Mesenchymal stem cell (in vitro differentiated cells and primary cell): ENCODE measurements at regions not wholly inside any gene's neighbourhood (a gene's known extent, or its start where the extent isn't known, plus 50 kb on each side); places are given as distances from the start of the nearest gene placed in this dataset.

Experiments used
- DNase-seq: peaks from one replicate; pipeline ENCODE4 v3.0.0-alpha.2; 2013
- H2AFZ ChIP-seq: one replicate; pipeline ENCODE4 v1.6.1; 2013; ENCODE audit warnings: low read depth, mild to moderate bottlenecking, control low read depth, inconsistent platforms, low read length, moderate library complexity
- H2AK5ac ChIP-seq: 2 replicates; pipeline ENCODE4 v1.6.1; 2013; ENCODE audit warnings: low read length, moderate library complexity, mild to moderate bottlenecking, inconsistent platforms; ENCODE audit not compliant: severe bottlenecking
- H2BK120ac ChIP-seq: one replicate; pipeline ENCODE4 v1.6.1; 2013; ENCODE audit warnings: low read depth, mild to moderate bottlenecking, inconsistent platforms, low read length, moderate library complexity
- H2BK12ac ChIP-seq, 2 experiments: one replicate each; pipeline ENCODE4 v1.6.1; 2013; ENCODE audit warnings: inconsistent platforms in 2 of 2, low read length in 2 of 2, mild to moderate bottlenecking in 2 of 2, moderate library complexity in 2 of 2, control low read depth in 1 of 2
- H2BK15ac ChIP-seq: one replicate; pipeline ENCODE4 v1.6.1; 2013; ENCODE audit warnings: mild to moderate bottlenecking, low read depth, inconsistent platforms; ENCODE audit not compliant: poor library complexity, severe bottlenecking
- H2BK5ac ChIP-seq: 2 replicates; pipeline ENCODE4 v1.6.1; 2013; ENCODE audit warnings: low read depth, mild to moderate bottlenecking, low read length, control low read depth, inconsistent platforms; ENCODE audit not compliant: poor library complexity, severe bottlenecking
- H3K14ac ChIP-seq, 2 experiments: one replicate each; pipeline ENCODE4 v1.6.1; 2013; ENCODE audit warnings: inconsistent platforms in 2 of 2, low read length in 2 of 2, control low read depth in 1 of 2, mild to moderate bottlenecking in 1 of 2, moderate library complexity in 1 of 2
- H3K18ac ChIP-seq, 2 experiments: one replicate each; pipeline ENCODE4 v1.6.1; 2013; ENCODE audit warnings: inconsistent platforms in 2 of 2, low read length in 2 of 2, control low read depth in 1 of 2, low read depth in 1 of 2, mild to moderate bottlenecking in 1 of 2
- H3K23ac ChIP-seq, 2 experiments: one replicate each; pipeline ENCODE4 v1.6.1; 2013; ENCODE audit warnings: inconsistent platforms in 2 of 2, low read length in 2 of 2, mild to moderate bottlenecking in 2 of 2, moderate library complexity in 2 of 2, control low read depth in 1 of 2
- H3K27ac ChIP-seq: 2 replicates; pipeline ENCODE4 v1.5.1; 2013; ENCODE audit warnings: mild to moderate bottlenecking, moderate library complexity, low read length, control low read depth, inconsistent platforms; ENCODE audit not compliant: poor library complexity, severe bottlenecking
- H3K27me3 ChIP-seq, 2 experiments: 2 replicates each; pipeline versions ENCODE4 v1.6.1 to v1.7.0; 2013; ENCODE audit warnings: low read length in 2 of 2, mild to moderate bottlenecking in 2 of 2, moderate library complexity in 2 of 2, control low read depth in 1 of 2, inconsistent platforms in 1 of 2; ENCODE audit not compliant: control insufficient read depth in 1 of 2, insufficient read depth in 1 of 2
- H3K36me3 ChIP-seq, 2 experiments: 2 replicates each; pipeline versions ENCODE4 v1.6.1 to v1.7.0; 2013; ENCODE audit warnings: low read length in 2 of 2, control low read depth in 1 of 2, inconsistent platforms in 1 of 2, low read depth in 1 of 2, mild to moderate bottlenecking in 1 of 2; ENCODE audit not compliant: insufficient read depth in 2 of 2, control insufficient read depth in 1 of 2
- H3K4ac ChIP-seq, 2 experiments: one replicate each; pipeline ENCODE4 v1.6.1; 2013; ENCODE audit warnings: inconsistent platforms in 2 of 2, low read length in 2 of 2, mild to moderate bottlenecking in 2 of 2, moderate library complexity in 2 of 2, control low read depth in 1 of 2, low read depth in 1 of 2
- H3K4me1 ChIP-seq: 2 replicates; pipeline ENCODE4 v1.6.1; 2013; ENCODE audit warnings: low read depth, low read length, control low read depth; ENCODE audit not compliant: control insufficient read depth, insufficient read depth
- H3K4me2 ChIP-seq: 2 replicates; pipeline ENCODE4 v1.6.1; 2013; ENCODE audit warnings: low read length, mild to moderate bottlenecking, inconsistent platforms; ENCODE audit not compliant: poor library complexity, severe bottlenecking
- H3K4me3 ChIP-seq, 2 experiments: 2 replicates each; pipeline versions ENCODE4 v1.5.1 to v1.7.0; 2013; ENCODE audit warnings: low read length in 2 of 2, mild to moderate bottlenecking in 2 of 2, control low read depth in 1 of 2, low read depth in 1 of 2; ENCODE audit not compliant: insufficient read depth in 1 of 2
- H3K79me1 ChIP-seq: replicated peaks from 2 replicates; pipeline ENCODE4 v1.6.1; 2013; ENCODE audit warnings: mild to moderate bottlenecking, control low read depth, low read length, inconsistent platforms; ENCODE audit not compliant: poor library complexity, severe bottlenecking
- H3K9ac ChIP-seq: 2 replicates; pipeline ENCODE4 v1.7.0; 2013; ENCODE audit warnings: mild to moderate bottlenecking, low read length, moderate library complexity
- H3K9me3 ChIP-seq: 2 replicates; pipeline ENCODE4 v1.7.0; 2013; ENCODE audit warnings: mild to moderate bottlenecking, low read length; ENCODE audit not compliant: control insufficient read depth
- H4K8ac ChIP-seq: one replicate; pipeline ENCODE4 v1.6.1; 2013; ENCODE audit warnings: inconsistent platforms, mild to moderate bottlenecking, low read length, moderate library complexity
- H4K91ac ChIP-seq: one replicate; pipeline ENCODE4 v1.6.1; 2013; ENCODE audit warnings: mild to moderate bottlenecking, low read length, inconsistent platforms
- WGBS: methylation state at CpG from one replicate; pipeline ENCODE4 v1.1.7; 2013; ENCODE audit warnings: mixed read lengths; 5-methylcytosine and 5-hydroxymethylcytosine counted together

GRCh38 chr7:21218155-21218554 is 209.7 kb upstream of the SP4 start:
- H3K27ac ChIP-seq, result no peak overlapping the region
- no peaks in the 10 kb centered on the region for H3K9me3 ChIP-seq
- no peak for DNase-seq
- H3K4me3 ChIP-seq, result no peak overlapping the region
- H2BK15ac ChIP-seq, result no peak overlapping the region
- H3K18ac ChIP-seq, result no peak overlapping the region
- H3K36me3 ChIP-seq, result no peaks in the 10 kb centered on the region
- H3K4me2 ChIP-seq, result no peak overlapping the region
- no peak overlapping the region for H2BK120ac ChIP-seq
- no peak overlapping the region for H4K8ac ChIP-seq
- H3K14ac ChIP-seq, result no peak overlapping the region
- no peak overlapping the region for H3K9ac ChIP-seq
- H2BK5ac ChIP-seq, result no peak overlapping the region
- H3K23ac ChIP-seq, result no peak overlapping the region
- 100% methylated on average over 1 of the region's 2 CpGs for WGBS
- no peaks in the 10 kb centered on the region for H3K4me1 ChIP-seq
- no peak overlapping the region for H2AK5ac ChIP-seq
- H3K79me1 ChIP-seq, result no peaks in the 10 kb centered on the region
- no peak overlapping the region for H2AFZ ChIP-seq
- H4K91ac ChIP-seq, result no peak overlapping the region
- H2BK12ac ChIP-seq, result no peak overlapping the region
- H3K4ac ChIP-seq, result no peak overlapping the region
- no peaks in the 10 kb centered on the region for H3K27me3 ChIP-seq

- H2BK15ac ChIP-seq, result no peak overlapping the region
- no peaks in the 10 kb centered on the region for H3K36me3 ChIP-seq
- H3K27me3 ChIP-seq, result no peaks in the 10 kb centered on the region
- H3K9ac ChIP-seq, result no peak overlapping the region
- H3K79me1 ChIP-seq, result no peaks in the 10 kb centered on the region
- H3K4me3 ChIP-seq, result no peak overlapping the region
- no peaks in the 10 kb centered on the region for H3K4me1 ChIP-seq
- H3K23ac ChIP-seq, result no peak overlapping the region
- H2AK5ac ChIP-seq, result no peak overlapping the region
- no peak overlapping the region for H3K18ac ChIP-seq
- H4K8ac ChIP-seq, result no peak overlapping the region
- no peak overlapping the region for H3K14ac ChIP-seq
- no peak overlapping the region for H2BK120ac ChIP-seq
- no peak overlapping the region for H2AFZ ChIP-seq
- H2BK5ac ChIP-seq, result no peak overlapping the region
- H3K9me3 ChIP-seq, result no peaks in the 10 kb centered on the region
- no peak for DNase-seq
- WGBS, result 83% methylated on average over 16 of the region's 16 CpGs
- H3K4ac ChIP-seq, result no peak overlapping the region
- H4K91ac ChIP-seq, result no peak overlapping the region
- H3K27ac ChIP-seq, result no peak overlapping the region
- no peak overlapping the region for H2BK12ac ChIP-seq
- H3K4me2 ChIP-seq, result no peak overlapping the region
Measured at GRCh38 chr7:21221130-21221529, 206.8 kb upstream of the SP4 start.

GRCh38 chr7:21238400-21239116 is 189.3 kb upstream of the SP4 start:
- no peak overlapping the region for H3K14ac ChIP-seq
- H3K27ac ChIP-seq, result no peak overlapping the region
- no peak overlapping the region for H3K23ac ChIP-seq
- H2BK12ac ChIP-seq, result no peak overlapping the region
- H3K79me1 ChIP-seq, result no peaks in the 10 kb centered on the region
- no peak overlapping the region for H2BK5ac ChIP-seq
- no peaks in the 10 kb centered on the region for H3K36me3 ChIP-seq
- H3K4me3 ChIP-seq, result no peak overlapping the region
- no peak overlapping the region for H3K18ac ChIP-seq
- no peak overlapping the region for H2AK5ac ChIP-seq
- no peak overlapping the region for H2BK120ac ChIP-seq
- H3K27me3 ChIP-seq, result no peaks in the 10 kb centered on the region
- no peak overlapping the region for H3K4ac ChIP-seq
- H2BK15ac ChIP-seq, result no peak overlapping the region
- H4K91ac ChIP-seq, result no peak overlapping the region
- H3K4me1 ChIP-seq, result no peaks in the 10 kb centered on the region
- no peak overlapping the region for H3K4me2 ChIP-seq
- DNase-seq, result no peak
- 80% methylated on average over 5 of the region's 5 CpGs for WGBS
- H3K9ac ChIP-seq, result no peak overlapping the region
- H4K8ac ChIP-seq, result no peak overlapping the region
- H3K9me3 ChIP-seq, result no peaks in the 10 kb centered on the region
- no peak overlapping the region for H2AFZ ChIP-seq

GRCh38 chr7:21243265-21243664 is 184.6 kb upstream of the SP4 start:
- Histone ChIP-seq H2BK5ac (no peak overlapping the region), H3K4me1 (no peaks in the 10 kb centered on the region), H3K36me3 (no peaks in the 10 kb centered on the region), H2BK120ac (no peak overlapping the region), H3K9ac (no peak overlapping the region), H2AFZ (no peak overlapping the region), H2BK12ac (no peak overlapping the region), H3K79me1 (no peaks in the 10 kb centered on the region), H4K8ac (no peak overlapping the region), H3K18ac (no peak overlapping the region), H3K9me3 (no peaks in the 10 kb centered on the region), H3K4me2 (no peak overlapping the region), H2BK15ac (no peak overlapping the region), H3K27ac (no peak overlapping the region), H3K4me3 (no peak overlapping the region), H4K91ac (no peak overlapping the region), H3K23ac (no peak overlapping the region), H3K4ac (no peak overlapping the region), H3K14ac (no peak overlapping the region), H2AK5ac (no peak overlapping the region), H3K27me3 (no peaks in the 10 kb centered on the region)
- 27% methylated on average over 2 of the region's 3 CpGs for WGBS
- no peak for DNase-seq
